ENCODE measurements at regions not wholly inside any gene's neighbourhood (a gene's known extent, or its start where the extent isn't known, plus 50 kb on each side); places are given as distances from the start of the nearest gene placed in this dataset.
A peak's percentile ranks its signal among the peaks of the same experiment; 100 is the strongest.
"Not testable (repeated sequence)": the region's sequence is repeated elsewhere in the genome, so short reads cannot be mapped to it uniquely, and the experiment has no call there.

GRCh38 chr13:78497702-78498355 lies 105.5 kb downstream of the POU4F1 start:
- H3K27me3 ChIP-seq (ENCODE audit: control insufficient read depth, insufficient read depth, low read length): no peaks in the 10 kb centered on the region
- no peaks in the 10 kb centered on the region for H3K36me3 ChIP-seq (ENCODE audit: control insufficient read depth, insufficient read depth, low read length)
- no peak overlapping the region for H3K4me3 ChIP-seq (ENCODE audit: low read depth, low read length)
- FAIRE-seq: peak; percentile 70
- no peak for DNase-seq (ENCODE audit: low read depth)
- TF ChIP-seq CTCF (IDR thresholded peaks at IDR 0.05; ENCODE audit: insufficient read depth, low read length, severe bottlenecking): no peak

- FAIRE-seq: no peak
- no peak for TF ChIP-seq CTCF (IDR thresholded peaks at IDR 0.05; ENCODE audit: insufficient read depth, low read length, severe bottlenecking)
- Histone ChIP-seq H3K4me3 (ENCODE audit: low read depth, low read length) (no peak overlapping the region), H3K27me3 (ENCODE audit: control insufficient read depth, insufficient read depth, low read length) (no peaks in the 10 kb centered on the region), H3K36me3 (ENCODE audit: control insufficient read depth, insufficient read depth, low read length) (no peaks in the 10 kb centered on the region)
- DNase-seq (ENCODE audit: low read depth): no peak
Observed at GRCh38 chr13:78491978-78492377, 111.4 kb downstream of the POU4F1 start.

- FAIRE-seq: not testable (repeated sequence)
Observed at GRCh38 chr13:78490225-78490624, 113.1 kb downstream of the POU4F1 start.

GRCh38 chr13:78487707-78488106 lies 115.6 kb downstream of the POU4F1 start:
- no peak for TF ChIP-seq CTCF (IDR thresholded peaks at IDR 0.05; ENCODE audit: insufficient read depth, low read length, severe bottlenecking)
- no peak for DNase-seq (ENCODE audit: low read depth)
- Histone ChIP-seq H3K4me3 (ENCODE audit: low read depth, low read length) (no peak overlapping the region), H3K36me3 (ENCODE audit: control insufficient read depth, insufficient read depth, low read length) (no peaks in the 10 kb centered on the region), H3K27me3 (ENCODE audit: control insufficient read depth, insufficient read depth, low read length) (no peaks in the 10 kb centered on the region)
- FAIRE-seq: no peak

More at GRCh38 chr13:78490225-78490624, 113.1 kb downstream of the POU4F1 start:
- H3K27me3 ChIP-seq (ENCODE audit: control insufficient read depth, insufficient read depth, low read length); DNase-seq (ENCODE audit: low read depth); H3K36me3 ChIP-seq (ENCODE audit: control insufficient read depth, insufficient read depth, low read length); H3K4me3 ChIP-seq (ENCODE audit: low read depth, low read length): not testable (repeated sequence)

GRCh38 chr13:78485803-78486202 lies 117.5 kb downstream of the POU4F1 start:
- Histone ChIP-seq H3K4me3 (ENCODE audit: low read depth, low read length) (no peak overlapping the region), H3K36me3 (ENCODE audit: control insufficient read depth, insufficient read depth, low read length) (no peaks in the 10 kb centered on the region), H3K27me3 (ENCODE audit: control insufficient read depth, insufficient read depth, low read length) (no peaks in the 10 kb centered on the region)
- DNase-seq (ENCODE audit: low read depth) (no peak), FAIRE-seq (no peak)
- TF ChIP-seq CTCF (IDR thresholded peaks at IDR 0.05; ENCODE audit: insufficient read depth, low read length, severe bottlenecking): no peak

GRCh38 chr13:78478183-78478582 lies 125.2 kb downstream of the POU4F1 start:
- DNase-seq (ENCODE audit: low read depth) (no peak), FAIRE-seq (no peak)
- Histone ChIP-seq H3K4me3 (ENCODE audit: low read depth, low read length) (no peak overlapping the region), H3K27me3 (ENCODE audit: control insufficient read depth, insufficient read depth, low read length) (no peaks in the 10 kb centered on the region), H3K36me3 (ENCODE audit: control insufficient read depth, insufficient read depth, low read length) (no peaks in the 10 kb centered on the region)
- TF ChIP-seq CTCF (IDR thresholded peaks at IDR 0.05; ENCODE audit: insufficient read depth, low read length, severe bottlenecking): no peak

All from bronchial epithelial cell (primary cell).